Ishikawa (cell line): ENCODE measurements at regions not wholly inside any gene's neighbourhood (a gene's known extent, or its start where the extent isn't known, plus 50 kb on each side); places are given as distances from the start of the nearest gene placed in this dataset.

Experiments used
- CREB1 ChIP-seq: IDR thresholded peaks from 2 replicates; pipeline ENCODE4 v1.6.1; 2012; ENCODE audit warnings: low read depth
- EGR1 ChIP-seq: IDR thresholded peaks from 2 replicates; pipeline ENCODE4 v1.6.1; 2012
- EP300 ChIP-seq: IDR thresholded peaks from 2 replicates; pipeline ENCODE4 v1.6.1; 2012; ENCODE audit warnings: borderline replicate concordance
- FOXM1 ChIP-seq: IDR thresholded peaks from 2 replicates; pipeline ENCODE4 v1.6.1; 2012; ENCODE audit warnings: low read depth, borderline replicate concordance
- NFIC ChIP-seq: IDR thresholded peaks from 2 replicates; pipeline ENCODE4 v1.6.1; 2012
- RAD21 ChIP-seq: IDR thresholded peaks from 2 replicates; pipeline ENCODE4 v1.6.1; 2012; ENCODE audit warnings: low read depth
- TAF1 ChIP-seq: IDR thresholded peaks from 2 replicates; pipeline ENCODE4 v1.6.1; 2012; ENCODE audit warnings: low read depth, mild to moderate bottlenecking
- YY1 ChIP-seq: IDR thresholded peaks from 2 replicates; pipeline ENCODE4 v1.6.1; 2012; ENCODE audit warnings: low read depth
- TF ChIP-seq, protein P1 (sequence below): IDR thresholded peaks from 2 replicates; pipeline ENCODE4 v1.6.1; 2012; ENCODE audit warnings: low read depth, mild to moderate bottlenecking
- TF ChIP-seq, protein P2 (sequence below): IDR thresholded peaks from 2 replicates; pipeline ENCODE4 v1.6.1; 2012
- TF ChIP-seq, protein P3 (sequence below): IDR thresholded peaks from 2 replicates; pipeline ENCODE4 v1.6.1; 2012

DNA sequence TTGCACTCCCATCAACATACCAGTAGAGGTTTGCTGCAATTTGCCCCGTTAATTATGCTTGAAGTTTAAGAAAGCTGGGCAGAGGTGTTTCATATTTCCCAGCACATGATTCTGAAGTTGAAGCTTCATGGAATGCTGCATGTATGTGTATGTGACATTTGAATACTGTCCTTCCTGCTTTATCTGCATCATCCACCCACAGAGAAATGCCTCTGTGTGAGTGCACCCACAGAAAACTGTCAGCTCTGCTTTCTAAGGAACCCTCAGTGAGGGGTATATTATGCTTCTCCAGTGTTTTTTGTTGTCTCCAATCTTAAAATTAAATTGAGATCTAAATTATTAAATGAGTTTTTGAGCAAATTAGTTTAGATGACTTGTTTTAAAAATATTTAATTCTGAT lies 358.1 kb upstream of the PIK3R1 start:
- TF ChIP-seq, protein P1, sequence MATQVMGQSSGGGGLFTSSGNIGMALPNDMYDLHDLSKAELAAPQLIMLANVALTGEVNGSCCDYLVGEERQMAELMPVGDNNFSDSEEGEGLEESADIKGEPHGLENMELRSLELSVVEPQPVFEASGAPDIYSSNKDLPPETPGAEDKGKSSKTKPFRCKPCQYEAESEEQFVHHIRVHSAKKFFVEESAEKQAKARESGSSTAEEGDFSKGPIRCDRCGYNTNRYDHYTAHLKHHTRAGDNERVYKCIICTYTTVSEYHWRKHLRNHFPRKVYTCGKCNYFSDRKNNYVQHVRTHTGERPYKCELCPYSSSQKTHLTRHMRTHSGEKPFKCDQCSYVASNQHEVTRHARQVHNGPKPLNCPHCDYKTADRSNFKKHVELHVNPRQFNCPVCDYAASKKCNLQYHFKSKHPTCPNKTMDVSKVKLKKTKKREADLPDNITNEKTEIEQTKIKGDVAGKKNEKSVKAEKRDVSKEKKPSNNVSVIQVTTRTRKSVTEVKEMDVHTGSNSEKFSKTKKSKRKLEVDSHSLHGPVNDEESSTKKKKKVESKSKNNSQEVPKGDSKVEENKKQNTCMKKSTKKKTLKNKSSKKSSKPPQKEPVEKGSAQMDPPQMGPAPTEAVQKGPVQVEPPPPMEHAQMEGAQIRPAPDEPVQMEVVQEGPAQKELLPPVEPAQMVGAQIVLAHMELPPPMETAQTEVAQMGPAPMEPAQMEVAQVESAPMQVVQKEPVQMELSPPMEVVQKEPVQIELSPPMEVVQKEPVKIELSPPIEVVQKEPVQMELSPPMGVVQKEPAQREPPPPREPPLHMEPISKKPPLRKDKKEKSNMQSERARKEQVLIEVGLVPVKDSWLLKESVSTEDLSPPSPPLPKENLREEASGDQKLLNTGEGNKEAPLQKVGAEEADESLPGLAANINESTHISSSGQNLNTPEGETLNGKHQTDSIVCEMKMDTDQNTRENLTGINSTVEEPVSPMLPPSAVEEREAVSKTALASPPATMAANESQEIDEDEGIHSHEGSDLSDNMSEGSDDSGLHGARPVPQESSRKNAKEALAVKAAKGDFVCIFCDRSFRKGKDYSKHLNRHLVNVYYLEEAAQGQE, result no peak
- no peak for TF ChIP-seq EGR1
- no peak for TF ChIP-seq CREB1
- TF ChIP-seq TAF1, result no peak
- TF ChIP-seq RAD21, result no peak
- TF ChIP-seq EP300, result no peak
- no peak for TF ChIP-seq YY1
- TF ChIP-seq NFIC, result no peak
- TF ChIP-seq, protein P2, sequence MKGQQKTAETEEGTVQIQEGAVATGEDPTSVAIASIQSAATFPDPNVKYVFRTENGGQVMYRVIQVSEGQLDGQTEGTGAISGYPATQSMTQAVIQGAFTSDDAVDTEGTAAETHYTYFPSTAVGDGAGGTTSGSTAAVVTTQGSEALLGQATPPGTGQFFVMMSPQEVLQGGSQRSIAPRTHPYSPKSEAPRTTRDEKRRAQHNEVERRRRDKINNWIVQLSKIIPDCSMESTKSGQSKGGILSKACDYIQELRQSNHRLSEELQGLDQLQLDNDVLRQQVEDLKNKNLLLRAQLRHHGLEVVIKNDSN, result no peak
- no peak for TF ChIP-seq FOXM1
- TF ChIP-seq, protein P3, sequence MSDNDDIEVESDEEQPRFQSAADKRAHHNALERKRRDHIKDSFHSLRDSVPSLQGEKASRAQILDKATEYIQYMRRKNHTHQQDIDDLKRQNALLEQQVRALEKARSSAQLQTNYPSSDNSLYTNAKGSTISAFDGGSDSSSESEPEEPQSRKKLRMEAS, result no peak
